IMR-90 (cell line): ENCODE measurements at regions not wholly inside any gene's neighbourhood (a gene's known extent, or its start where the extent isn't known, plus 50 kb on each side); places are given as distances from the start of the nearest gene placed in this dataset. TPM values are rescaled to one million over a fixed set of nuclear protein-coding genes. Genes with fewer than 3 reads are reported as not detected.

Experiments used
- microRNA-seq, 2 experiments: library from miRNA; stranded (forward) in 1 of 2; unstranded in 1 of 2; fragments of 10-50 nt in 1 of 2; fragments of <30 nt in 1 of 2; gene quantifications in 1 of 2; microRNA quantifications in 1 of 2; one replicate each; pipeline versions ENCODE3 to v1.1.0; 2013 to 2020; ENCODE audit not compliant: insufficient read depth in 1 of 2, insufficient read length in 1 of 2, unreplicated experiment in 1 of 2
- small RNA-seq, 5 experiments: library from RNA; depleted of rRNA; stranded (forward); fragments of <200 nt; gene quantifications; one replicate each; pipeline ENCODE3, GENCODE V24; 2012

Small RNA genes in the stretch of these regions (microRNA-seq; reads per million reads assigned to microRNA genes)
- gene AC138649.4 (ENCODE audit: insufficient read depth, insufficient read length) = not detected
- gene RN7SL495P (ENCODE audit: insufficient read depth, insufficient read length) = not detected

Small RNA genes in the stretch of these regions (small RNA-seq; reads per million reads assigned to genes)
- 0 reads per million in 5 experiments for gene AC138649.4
- gene RN7SL495P = 0 reads per million in 5 experiments
